IMR-90 (cell line): ENCODE measurements at regions not wholly inside any gene's neighbourhood (a gene's known extent, or its start where the extent isn't known, plus 50 kb on each side); places are given as distances from the start of the nearest gene placed in this dataset.

Experiments
- ATAC-seq: fragments of 200-7000 bp; cut with Tn5 transposase; 2 replicates; pipeline ENCODE4 v1.9.1; 2020; ENCODE audit warnings: low read depth, mild to moderate bottlenecking, moderate library complexity
- BruUV-seq: library from RNA; stranded (reverse); fragments of 400-500 nt; replicated peaks from 2 replicates; lab custom pipeline; 2021; lab: Mats Ljungman, UMichigan
- CTCF ChIA-PET: fragments of 300-600 bp; formaldehyde crosslinking; extraction: SDS; loops from one replicate; lab custom pipeline; 2021; ENCODE audit warnings: antibody characterized with exemption; lab: Yijun Ruan, JAX
- POLR2A ChIA-PET: fragments of 300-600 bp; sonication (Branson Sonifier 250); formaldehyde crosslinking; loops from one replicate; lab custom pipeline; 2022; ENCODE audit warnings: antibody characterized with exemption; ENCODE audit not compliant: unreplicated experiment; lab: Charles Lee
- DNase-seq: peaks from one replicate; pipeline ENCODE4 v3.0.0; 2013
- H2AFZ ChIP-seq: replicated peaks from 2 replicates; pipeline ENCODE3; 2013; ENCODE audit warnings: low read length, mild to moderate bottlenecking; ENCODE audit not compliant: poor library complexity
- H2AK5ac ChIP-seq: 2 replicates; pipeline ENCODE4 v1.6.1; 2013; ENCODE audit warnings: low read depth, low read length, inconsistent platforms
- H2AK9ac ChIP-seq: replicated peaks from 2 replicates; pipeline ENCODE3; 2013; ENCODE audit warnings: mild to moderate bottlenecking, low read depth, low read length, moderate library complexity; ENCODE audit not compliant: poor library complexity
- H2BK120ac ChIP-seq: 2 replicates; pipeline ENCODE4 v1.6.1; 2013; ENCODE audit warnings: low read depth, low read length, inconsistent platforms
- H2BK15ac ChIP-seq: 3 replicates; pipeline ENCODE4 v1.6.1; 2013; ENCODE audit warnings: low read depth, low read length, inconsistent platforms
- H2BK20ac ChIP-seq: 2 replicates; pipeline ENCODE4 v1.6.1; 2013; ENCODE audit warnings: low read depth, mild to moderate bottlenecking, inconsistent platforms, low read length, moderate library complexity
- H2BK5ac ChIP-seq: 2 replicates; pipeline ENCODE4 v1.6.1; 2013; ENCODE audit warnings: mild to moderate bottlenecking, low read depth, low read length, inconsistent platforms; ENCODE audit not compliant: poor library complexity, severe bottlenecking
- H3K14ac ChIP-seq: replicated peaks from 2 replicates; pipeline ENCODE4 v1.6.1; 2013; ENCODE audit warnings: low read depth, low read length, inconsistent platforms
- H3K18ac ChIP-seq: 2 replicates; pipeline ENCODE4 v1.6.1; 2013; ENCODE audit warnings: low read depth, low read length, control low read depth
- H3K23ac ChIP-seq: 2 replicates; pipeline ENCODE4 v1.6.1; 2013; ENCODE audit warnings: low read depth, low read length, inconsistent platforms
- H3K27ac ChIP-seq: 2 replicates; pipeline ENCODE4 v1.5.1; 2013; ENCODE audit warnings: mild to moderate bottlenecking, control low read depth, low read length; ENCODE audit not compliant: insufficient read depth
- H3K27me3 ChIP-seq: 2 replicates; pipeline ENCODE4 v1.6.1; 2013; ENCODE audit warnings: low read length; ENCODE audit not compliant: control insufficient read depth, insufficient read depth
- H3K36me3 ChIP-seq: 2 replicates; pipeline ENCODE4 v1.6.1; 2013; ENCODE audit warnings: low read length, mixed read lengths; ENCODE audit not compliant: control insufficient read depth, insufficient read depth
- H3K4ac ChIP-seq: 2 replicates; pipeline ENCODE4 v1.6.1; 2013; ENCODE audit warnings: low read depth, low read length, inconsistent platforms
- H3K4me1 ChIP-seq: 2 replicates; pipeline ENCODE4 v1.6.1; 2013; ENCODE audit warnings: low read length, mixed read lengths; ENCODE audit not compliant: control insufficient read depth, insufficient read depth
- H3K4me2 ChIP-seq: 2 replicates; pipeline ENCODE4 v1.6.1; 2013; ENCODE audit warnings: low read depth, mild to moderate bottlenecking, control low read depth, low read length, moderate library complexity
- H3K4me3 ChIP-seq: 2 replicates; pipeline ENCODE4 v1.5.1; 2013; ENCODE audit warnings: low read depth, mild to moderate bottlenecking, control low read depth, low read length, moderate library complexity; ENCODE audit not compliant: insufficient read depth
- H3K56ac ChIP-seq: 2 replicates; pipeline ENCODE4 v1.6.1; 2013; ENCODE audit warnings: low read length, inconsistent platforms; ENCODE audit not compliant: insufficient read depth; ENCODE audit errors: extremely low read depth
- H3K79me1 ChIP-seq, 2 experiments: 2 replicates each; pipeline ENCODE4 v1.6.1; 2013; ENCODE audit warnings: low read length in 2 of 2, inconsistent platforms in 1 of 2, low read depth in 1 of 2
- H3K9ac ChIP-seq: 2 replicates; pipeline ENCODE4 v1.6.1; 2013; ENCODE audit warnings: low read depth, low read length, control low read depth
- H3K9me1 ChIP-seq: 2 replicates; pipeline ENCODE4 v1.6.1; 2013; ENCODE audit warnings: low read length, inconsistent platforms; ENCODE audit not compliant: insufficient read depth
- H3K9me3 ChIP-seq: 2 replicates; pipeline ENCODE4 v1.6.1; 2013; ENCODE audit warnings: low read length; ENCODE audit not compliant: control insufficient read depth, insufficient read depth
- H4K20me1 ChIP-seq: 2 replicates; pipeline ENCODE4 v1.6.1; 2013; ENCODE audit warnings: low read length, inconsistent platforms; ENCODE audit not compliant: insufficient read depth
- H4K5ac ChIP-seq: 2 replicates; pipeline ENCODE4 v1.6.1; 2013; ENCODE audit warnings: mild to moderate bottlenecking, low read depth, low read length, control low read depth
- H4K8ac ChIP-seq, 2 experiments: 2 replicates each; pipeline ENCODE4 v1.6.1; 2013; ENCODE audit warnings: low read depth in 2 of 2, low read length in 2 of 2, control low read depth in 1 of 2, inconsistent platforms in 1 of 2
- H4K91ac ChIP-seq: 2 replicates; pipeline ENCODE4 v1.6.1; 2013; ENCODE audit warnings: low read depth, low read length, inconsistent platforms; ENCODE audit not compliant: insufficient read depth
- CEBPB ChIP-seq: IDR thresholded peaks from 2 replicates; pipeline ENCODE4 v1.6.1; 2012; ENCODE audit warnings: low read depth, low read length, improper control_type of control experiment
- MAFK ChIP-seq: IDR thresholded peaks from 2 replicates; pipeline ENCODE4 v1.6.1; 2012; ENCODE audit warnings: low read depth, low read length, improper control_type of control experiment
- WGBS, 2 experiments: methylation state at CpG; one replicate each; pipeline versions ENCODE4 v1.1.5 to v1.1.7; 2013; ENCODE audit warnings: missing lambda C conversion rate in 2 of 2; ENCODE audit not compliant: insufficient read length in 1 of 2; ENCODE audit errors: extremely low coverage in 2 of 2; 5-methylcytosine and 5-hydroxymethylcytosine counted together
- dilution Hi-C: fragments of 300-500 bp; cut with HindIII; formaldehyde crosslinking; loops from one replicate; pipeline ENCODE4 v1.14.3; 2018; ENCODE audit warnings: low sequenced_read_pairs; ENCODE audit not compliant: unreplicated experiment
- in situ Hi-C: fragments of 300-500 bp; cut with MboI; formaldehyde crosslinking; loops from 3 replicates; pipeline ENCODE4 v1.14.3; 2019; ENCODE audit warnings: low sequenced_read_pairs, inconsistent platforms, mixed read lengths
- intact Hi-C: fragments of 100-400 bp; cut with micrococcal nuclease; formaldehyde crosslinking; loops from 2 replicates; pipeline ENCODE4 v1.10.0; 2022

DNA sequence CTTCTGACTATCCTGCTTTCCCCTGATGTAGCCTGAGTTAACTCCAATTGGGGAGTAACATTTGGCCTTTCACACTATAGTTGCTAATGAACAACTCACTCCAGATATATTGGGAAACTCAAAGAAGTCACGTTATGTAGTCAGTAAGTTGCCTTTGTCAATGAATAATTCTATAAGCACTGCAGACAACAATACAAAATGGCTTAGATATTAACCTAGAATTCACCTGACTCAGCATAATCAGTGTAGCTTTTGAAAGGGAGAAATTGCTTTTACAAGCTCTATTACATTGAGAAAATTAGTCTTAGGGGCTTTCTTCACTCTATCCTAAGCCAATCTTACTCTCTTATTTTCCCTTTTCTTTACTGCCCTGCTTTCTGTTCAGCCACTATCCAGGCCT is 303.5 kb upstream of the NR5A2 start:
- H2BK120ac ChIP-seq = no peak overlapping the region
- H4K20me1 ChIP-seq = no peaks in the 10 kb centered on the region
- no peaks in the 10 kb centered on the region for H3K9me3 ChIP-seq
- H3K23ac ChIP-seq = no peak overlapping the region
- no peaks in the 10 kb centered on the region for H3K79me1 ChIP-seq
- H3K4me3 ChIP-seq = no peak overlapping the region
- dilution Hi-C loops = no loop called here
- BruUV-seq = no TSS peak
- no peak overlapping the region for H3K18ac ChIP-seq
- no peak overlapping the region for H2BK20ac ChIP-seq
- ChIA-PET POLR2A (no interaction called here), CTCF (no interaction called here)
- no peak overlapping the region for H3K27ac ChIP-seq
- H4K8ac ChIP-seq = no peak overlapping the region
- no peaks in the 10 kb centered on the region for H3K9me1 ChIP-seq
- H2AFZ ChIP-seq = no peak overlapping the region
- intact Hi-C loops = no loop called here
- no CpG with 5 or more reads among the region's 1 CpG for WGBS, 2 experiments
- H2AK5ac ChIP-seq = no peak overlapping the region
- no peaks in the 10 kb centered on the region for H3K4me1 ChIP-seq
- H3K27me3 ChIP-seq = peaks cover 4% of the 10 kb centered on the region
- TF ChIP-seq MAFK = peak; percentile 99
- TF ChIP-seq CEBPB = no peak
- H4K91ac ChIP-seq = no peak overlapping the region
- ATAC-seq = no peak
- H3K56ac ChIP-seq = no peak overlapping the region
- in situ Hi-C loops = no loop called here
- no peak overlapping the region for H3K4ac ChIP-seq
- no peak for DNase-seq
- no peak overlapping the region for H2BK15ac ChIP-seq
- no peak overlapping the region for H3K14ac ChIP-seq
- no peak overlapping the region for H2AK9ac ChIP-seq
- no peaks in the 10 kb centered on the region for H3K36me3 ChIP-seq
- no peak overlapping the region for H3K9ac ChIP-seq
- H4K5ac ChIP-seq = no peak overlapping the region
- H3K4me2 ChIP-seq = no peak overlapping the region
- no peak overlapping the region for H2BK5ac ChIP-seq
